Neural progenitor cell (in vitro differentiated cells): ENCODE measurements at regions not wholly inside any gene's neighbourhood (a gene's known extent, or its start where the extent isn't known, plus 50 kb on each side); places are given as distances from the start of the nearest gene placed in this dataset.
A peak's percentile ranks its signal among the peaks of the same experiment; 100 is the strongest.

Experiments
- DNase-seq: peaks from one replicate; pipeline ENCODE4 v3.0.0-alpha.2; 2016; ENCODE audit warnings: low spot score
- H2AFZ ChIP-seq: fragments of 200-600 bp; sonication (generic); replicated peaks from 2 replicates; pipeline ENCODE4 v1.6.1; 2016; ENCODE audit warnings: antibody characterized with exemption
- H3F3A ChIP-seq: fragments of 200-600 bp; sonication (generic); 2 replicates; pipeline ENCODE4 v1.6.1; 2016; ENCODE audit warnings: antibody characterized with exemption, low read depth
- H3K27ac ChIP-seq: fragments of 200-600 bp; sonication (generic); 2 replicates; pipeline ENCODE4 v1.5.1; 2016; ENCODE audit warnings: mild to moderate bottlenecking
- H3K27me3 ChIP-seq: fragments of 200-600 bp; sonication (generic); 2 replicates; pipeline ENCODE4 v1.6.1; 2016; ENCODE audit warnings: mild to moderate bottlenecking, moderate library complexity
- H3K36me3 ChIP-seq: fragments of 200-600 bp; sonication (generic); 2 replicates; pipeline ENCODE4 v1.5.1; 2016
- H3K4me1 ChIP-seq: fragments of 200-600 bp; sonication (generic); 2 replicates; pipeline ENCODE4 v1.6.1; 2016; ENCODE audit warnings: mixed run types
- H3K4me2 ChIP-seq: fragments of 200-600 bp; sonication (generic); 2 replicates; pipeline ENCODE4 v1.6.1; 2016
- H3K4me3 ChIP-seq: fragments of 200-600 bp; sonication (generic); 2 replicates; pipeline ENCODE4 v1.5.1; 2016
- H3K79me2 ChIP-seq: fragments of 200-600 bp; sonication (generic); 2 replicates; pipeline ENCODE4 v1.6.1; 2016; ENCODE audit warnings: low read depth
- H3K9ac ChIP-seq: fragments of 200-600 bp; sonication (generic); 2 replicates; pipeline ENCODE4 v1.6.1; 2016
- H3K9me3 ChIP-seq: fragments of 200-600 bp; sonication (generic); 2 replicates; pipeline ENCODE4 v1.5.1; 2016; ENCODE audit warnings: low read depth
- H4K20me1 ChIP-seq: fragments of 200-600 bp; sonication (generic); 2 replicates; pipeline ENCODE4 v1.6.1; 2016; ENCODE audit warnings: low read depth
- H3K27ac Mint-ChIP-seq: 3 replicates; pipeline ENCODE4 v1.8.0; 2021; ENCODE audit warnings: mixed read lengths
- H3K27me3 Mint-ChIP-seq: 2 replicates; pipeline ENCODE4 v1.8.0; 2022; ENCODE audit warnings: low read depth, mild to moderate bottlenecking, inconsistent platforms, moderate library complexity, mixed read lengths; ENCODE audit not compliant: insufficient read depth
- H3K36me3 Mint-ChIP-seq: 3 replicates; pipeline ENCODE4 v1.8.0; 2021; ENCODE audit warnings: mixed read lengths
- H3K4me1 Mint-ChIP-seq: 3 replicates; pipeline ENCODE4 v1.8.0; 2021; ENCODE audit warnings: mixed read lengths
- H3K4me3 Mint-ChIP-seq: 3 replicates; pipeline ENCODE4 v1.8.0; 2021; ENCODE audit warnings: mild to moderate bottlenecking, moderate library complexity, mixed read lengths
- H3K9me3 Mint-ChIP-seq: 3 replicates; pipeline ENCODE4 v1.8.0; 2020; ENCODE audit warnings: mixed read lengths
- CTCF ChIP-seq: fragments of 200-600 bp; sonication (generic); IDR thresholded peaks from 2 replicates; pipeline ENCODE4 v1.5.1; 2017; ENCODE audit warnings: antibody characterized with exemption, mild to moderate bottlenecking
- EZH2 ChIP-seq: fragments of 200-600 bp; sonication (generic); IDR thresholded peaks from 2 replicates; pipeline ENCODE4 v1.6.1; 2017; ENCODE audit warnings: antibody characterized with exemption, mild to moderate bottlenecking, moderate library complexity
- EZH2phosphoT487 ChIP-seq: fragments of 200-600 bp; sonication (generic); IDR thresholded peaks from 2 replicates; pipeline ENCODE4 v1.6.1; 2017; ENCODE audit warnings: antibody characterized with exemption

GRCh38 chr1:208533746-208534598, 289.8 kb upstream of the PLXNA2 start:
- Histone ChIP-seq H3K27ac (no peak overlapping the region), H2AFZ (no peak overlapping the region), H3K9me3 (no peaks in the 10 kb centered on the region), H4K20me1 (no peaks in the 10 kb centered on the region), H3K4me1 (peaks cover 17% of the 10 kb centered on the region), H3K27me3 (no peaks in the 10 kb centered on the region), H3K9ac (no peak overlapping the region), H3K4me3 (no peak overlapping the region), H3F3A (no peaks in the 10 kb centered on the region), H3K79me2 (no peaks in the 10 kb centered on the region), H3K4me2 (no peak overlapping the region), H3K36me3 (no peaks in the 10 kb centered on the region)
- peak; percentile 19 for DNase-seq
- Mint-ChIP-seq H3K27me3 (peaks cover 14% of the 10 kb centered on the region), H3K9me3 (no peaks in the 10 kb centered on the region), H3K4me1 (peaks cover 70% of the 10 kb centered on the region), H3K4me3 (no peak overlapping the region), H3K36me3 (no peaks in the 10 kb centered on the region), H3K27ac (no peak overlapping the region)
- no peak for TF ChIP-seq EZH2
- no peak for TF ChIP-seq EZH2phosphoT487
- TF ChIP-seq CTCF, result no peak

- Histone ChIP-seq H3K27me3 (no peaks in the 10 kb centered on the region), H3K79me2 (no peaks in the 10 kb centered on the region), H3K9me3 (no peaks in the 10 kb centered on the region), H3K4me2 (no peak overlapping the region), H4K20me1 (no peaks in the 10 kb centered on the region), H3F3A (no peaks in the 10 kb centered on the region), H3K4me3 (no peak overlapping the region), H3K9ac (no peak overlapping the region), H2AFZ (no peak overlapping the region), H3K27ac (no peak overlapping the region), H3K4me1 (peaks cover 17% of the 10 kb centered on the region), H3K36me3 (no peaks in the 10 kb centered on the region)
- no peak overlapping the region for H3K4me3 Mint-ChIP-seq
- peaks cover 71% of the 10 kb centered on the region for H3K4me1 Mint-ChIP-seq
- peaks cover 15% of the 10 kb centered on the region for H3K27me3 Mint-ChIP-seq
- H3K9me3 Mint-ChIP-seq, result no peaks in the 10 kb centered on the region
- H3K27ac Mint-ChIP-seq, result no peak overlapping the region
- no peaks in the 10 kb centered on the region for H3K36me3 Mint-ChIP-seq
- no peak for DNase-seq
- no peak for TF ChIP-seq CTCF
Observed at GRCh38 chr1:208534599-208534897, 290.4 kb upstream of the PLXNA2 start.

- Histone ChIP-seq H3K27me3 (no peaks in the 10 kb centered on the region), H3K9me3 (no peaks in the 10 kb centered on the region), H3K4me1 (peaks cover 17% of the 10 kb centered on the region), H3K36me3 (no peaks in the 10 kb centered on the region), H3K9ac (no peak overlapping the region), H3K27ac (no peak overlapping the region), H3K4me3 (no peak overlapping the region), H4K20me1 (no peaks in the 10 kb centered on the region), H3K79me2 (no peaks in the 10 kb centered on the region), H3F3A (no peaks in the 10 kb centered on the region), H2AFZ (no peak overlapping the region), H3K4me2 (no peak overlapping the region)
- no peaks in the 10 kb centered on the region for H3K36me3 Mint-ChIP-seq
- no peaks in the 10 kb centered on the region for H3K9me3 Mint-ChIP-seq
- no peak overlapping the region for H3K27ac Mint-ChIP-seq
- H3K4me1 Mint-ChIP-seq, result peaks cover 70% of the 10 kb centered on the region
- no peak overlapping the region for H3K4me3 Mint-ChIP-seq
- TF ChIP-seq EZH2phosphoT487 (no peak), EZH2 (no peak), CTCF (no peak)
- no peak for DNase-seq
- peaks cover 15% of the 10 kb centered on the region for H3K27me3 Mint-ChIP-seq
Observed at GRCh38 chr1:208534979-208535378, 290.8 kb upstream of the PLXNA2 start.
